ENCODE measurements at regions not wholly inside any gene's neighbourhood (a gene's known extent, or its start where the extent isn't known, plus 50 kb on each side); places are given as distances from the start of the nearest gene placed in this dataset.

GRCh38 chr14:65213316-65213715 lies 111.0 kb upstream of the MAX start:
- Mint-ChIP-seq H3K4me3 (no peak overlapping the region), H3K27me3 (ENCODE audit: low read depth) (no peaks in the 10 kb centered on the region), H3K4me1 (ENCODE audit: low read depth) (peaks cover 44% of the 10 kb centered on the region), H3K27ac (no peak overlapping the region), H3K9me3 (no peaks in the 10 kb centered on the region), H3K36me3 (ENCODE audit: insufficient read depth in 2 of 2) (peaks cover 0 to 3% of the 10 kb centered on the region in 2 donors)
- ATAC-seq (replicated peaks in 1 of 2) (no peak), DNase-seq (no peak)

DNA sequence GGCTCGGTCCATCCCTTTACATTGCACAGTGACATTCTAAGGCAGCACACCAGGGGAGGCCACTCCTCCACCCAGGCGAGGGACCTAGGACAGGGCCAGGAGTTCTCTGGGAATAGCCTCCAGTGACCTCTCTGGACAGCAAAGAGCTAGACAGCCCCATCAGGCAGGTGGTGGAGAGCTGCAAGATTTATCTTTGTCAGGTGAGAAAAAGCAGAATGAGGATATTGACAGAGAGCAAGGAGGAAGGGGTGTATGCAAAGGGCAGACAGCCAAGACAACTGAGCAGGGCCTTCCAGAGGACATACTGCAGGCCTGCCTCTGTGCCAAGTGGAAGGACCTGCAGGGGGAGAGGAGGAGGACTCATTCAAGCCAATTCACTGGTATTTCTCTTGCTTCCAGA lies 112.4 kb upstream of the MAX start:
- Mint-ChIP-seq H3K4me1 (ENCODE audit: low read depth) (peaks cover 34% of the 10 kb centered on the region), H3K27ac (no peak overlapping the region), H3K27me3 (ENCODE audit: low read depth) (no peaks in the 10 kb centered on the region), H3K4me3 (no peak overlapping the region), H3K9me3 (no peaks in the 10 kb centered on the region), H3K36me3 (ENCODE audit: insufficient read depth in 2 of 2) (peaks cover 0 to 3% of the 10 kb centered on the region in 2 donors)
- ATAC-seq (replicated peaks in 1 of 2) (no peak), DNase-seq (no peak)

- DNase-seq (no peak), ATAC-seq (replicated peaks in 1 of 2) (no peak)
- H3K27ac Mint-ChIP-seq = no peak overlapping the region
- H3K27me3 Mint-ChIP-seq (ENCODE audit: low read depth) = no peaks in the 10 kb centered on the region
- H3K4me3 Mint-ChIP-seq = no peak overlapping the region
- H3K9me3 Mint-ChIP-seq = no peaks in the 10 kb centered on the region
- H3K4me1 Mint-ChIP-seq (ENCODE audit: low read depth) = peaks cover 29% of the 10 kb centered on the region
- H3K36me3 Mint-ChIP-seq (ENCODE audit: insufficient read depth in 2 of 2) = no peaks in the 10 kb centered on the region
Measured at GRCh38 chr14:65219353-65219752, 117.0 kb upstream of the MAX start.

GRCh38 chr14:65222440-65222858 lies 120.1 kb upstream of the MAX start:
- H3K27me3 Mint-ChIP-seq (ENCODE audit: low read depth) = no peaks in the 10 kb centered on the region
- peaks cover 39% of the 10 kb centered on the region for H3K4me1 Mint-ChIP-seq (ENCODE audit: low read depth)
- H3K4me3 Mint-ChIP-seq = no peak overlapping the region
- no peaks in the 10 kb centered on the region for H3K36me3 Mint-ChIP-seq (ENCODE audit: insufficient read depth in 2 of 2)
- DNase-seq (peak; percentile 53 to 65), ATAC-seq (replicated peaks in 1 of 2) (peak; percentile 87 to 95)
- no peaks in the 10 kb centered on the region for H3K9me3 Mint-ChIP-seq
- H3K27ac Mint-ChIP-seq = no peak overlapping the region

DNA sequence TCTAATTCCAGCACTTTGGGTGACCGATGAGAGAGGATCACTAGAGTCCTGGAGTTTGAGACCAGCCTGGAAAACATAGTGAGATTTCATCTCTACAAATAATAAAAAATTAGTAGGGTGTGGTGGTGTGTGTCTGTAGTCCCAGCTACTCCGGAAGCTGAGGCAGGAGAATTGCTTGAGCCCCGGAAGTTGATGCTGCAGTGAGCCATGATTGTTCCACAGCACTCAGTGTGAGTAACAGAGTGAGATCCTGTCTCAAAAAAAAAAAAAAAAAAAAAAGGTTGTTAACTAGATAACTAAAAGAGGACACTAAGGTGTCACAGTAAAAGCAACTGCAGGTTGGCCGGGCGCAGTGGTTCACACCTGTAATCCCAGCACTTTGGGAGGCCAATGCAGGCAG lies 121.3 kb upstream of the MAX start:
- ATAC-seq (replicated peaks in 1 of 2) (peak in 1 of 2 donors; percentile 33), DNase-seq (no peak)
- no peaks in the 10 kb centered on the region for H3K36me3 Mint-ChIP-seq (ENCODE audit: insufficient read depth in 2 of 2)
- peaks cover 45% of the 10 kb centered on the region for H3K4me1 Mint-ChIP-seq (ENCODE audit: low read depth)
- no peak overlapping the region for H3K4me3 Mint-ChIP-seq
- H3K9me3 Mint-ChIP-seq = no peaks in the 10 kb centered on the region
- no peak overlapping the region for H3K27ac Mint-ChIP-seq
- no peaks in the 10 kb centered on the region for H3K27me3 Mint-ChIP-seq (ENCODE audit: low read depth)

DNA sequence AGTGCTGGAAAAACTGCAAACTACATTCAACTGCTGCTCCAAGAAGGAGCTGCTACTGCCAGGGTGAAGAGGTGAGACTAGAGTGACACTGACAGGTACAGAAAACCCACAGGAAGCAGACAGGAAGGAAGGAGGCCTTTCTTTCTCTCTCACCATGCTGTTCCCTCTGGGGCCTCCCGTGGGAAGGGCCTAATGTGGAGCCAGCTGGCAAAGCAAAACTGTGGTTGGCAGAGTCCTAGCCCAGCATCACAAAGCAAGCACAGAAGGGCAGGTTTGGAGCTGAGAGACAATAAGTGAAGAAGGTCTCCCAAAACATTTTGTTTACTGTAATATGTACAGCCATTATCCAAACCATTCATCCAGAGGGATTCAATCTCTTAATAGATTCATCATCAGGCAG lies 122.5 kb upstream of the MAX start:
- no peaks in the 10 kb centered on the region for H3K27me3 Mint-ChIP-seq (ENCODE audit: low read depth)
- peak overlapping the region; percentile 22 to 48 for H3K4me3 Mint-ChIP-seq
- DNase-seq (no peak), ATAC-seq (replicated peaks in 1 of 2) (no peak)
- no peak overlapping the region for H3K27ac Mint-ChIP-seq
- H3K4me1 Mint-ChIP-seq (ENCODE audit: low read depth) = peaks cover 57% of the 10 kb centered on the region
- H3K36me3 Mint-ChIP-seq (ENCODE audit: insufficient read depth in 2 of 2) = no peaks in the 10 kb centered on the region
- no peaks in the 10 kb centered on the region for H3K9me3 Mint-ChIP-seq

- Mint-ChIP-seq H3K27ac (no peak overlapping the region), H3K36me3 (ENCODE audit: insufficient read depth in 2 of 2) (no peaks in the 10 kb centered on the region), H3K9me3 (no peaks in the 10 kb centered on the region), H3K4me3 (no peak overlapping the region), H3K4me1 (ENCODE audit: low read depth) (peaks cover 64% of the 10 kb centered on the region), H3K27me3 (ENCODE audit: low read depth) (no peaks in the 10 kb centered on the region)
- no peak for DNase-seq
- no peak for ATAC-seq (replicated peaks in 1 of 2)
Measured at GRCh38 chr14:65225299-65226159, 123.2 kb upstream of the MAX start.

- no peaks in the 10 kb centered on the region for H3K9me3 Mint-ChIP-seq
- H3K4me1 Mint-ChIP-seq (ENCODE audit: low read depth) = peaks cover 59% of the 10 kb centered on the region
- no peaks in the 10 kb centered on the region for H3K27me3 Mint-ChIP-seq (ENCODE audit: low read depth)
- H3K4me3 Mint-ChIP-seq = no peak overlapping the region
- DNase-seq (no peak), ATAC-seq (replicated peaks in 1 of 2) (no peak)
- H3K36me3 Mint-ChIP-seq (ENCODE audit: insufficient read depth in 2 of 2) = no peaks in the 10 kb centered on the region
- no peak overlapping the region for H3K27ac Mint-ChIP-seq
Measured at GRCh38 chr14:65226824-65227604, 124.7 kb upstream of the MAX start.

DNA sequence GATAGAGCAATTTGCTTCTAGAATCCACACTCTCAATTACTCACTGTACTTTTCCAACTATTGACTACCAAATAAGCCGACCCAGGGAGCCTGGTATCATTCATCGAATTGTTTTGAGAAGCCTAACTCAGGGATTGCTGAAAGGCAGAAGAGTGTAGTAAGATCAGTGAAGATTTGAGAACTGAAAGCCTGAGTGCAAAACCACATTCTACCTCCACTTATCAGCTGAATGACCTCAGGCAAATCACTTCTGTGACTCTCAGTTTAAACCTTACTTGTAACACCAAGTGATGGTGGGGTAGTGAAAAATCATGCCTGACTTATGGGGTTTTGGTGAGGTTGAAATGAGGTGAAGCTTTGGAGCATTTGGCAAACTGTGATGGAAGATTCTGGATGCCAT lies 126.1 kb upstream of the MAX start:
- Mint-ChIP-seq H3K27me3 (ENCODE audit: low read depth) (no peaks in the 10 kb centered on the region), H3K36me3 (ENCODE audit: insufficient read depth in 2 of 2) (no peaks in the 10 kb centered on the region), H3K4me3 (peak overlapping the region; percentile 10 to 87), H3K4me1 (ENCODE audit: low read depth) (peaks cover 52% of the 10 kb centered on the region), H3K9me3 (no peaks in the 10 kb centered on the region), H3K27ac (peak overlapping the region; percentile 3)
- ATAC-seq (replicated peaks in 1 of 2) = peak; percentile 48 to 60
- DNase-seq = no peak

- peak overlapping the region; percentile 31 for H3K27ac Mint-ChIP-seq
- DNase-seq (no peak), ATAC-seq (replicated peaks in 1 of 2) (no peak)
- peaks cover 45% of the 10 kb centered on the region for H3K4me1 Mint-ChIP-seq (ENCODE audit: low read depth)
- H3K9me3 Mint-ChIP-seq = no peaks in the 10 kb centered on the region
- no peaks in the 10 kb centered on the region for H3K36me3 Mint-ChIP-seq (ENCODE audit: insufficient read depth in 2 of 2)
- H3K27me3 Mint-ChIP-seq (ENCODE audit: low read depth) = no peaks in the 10 kb centered on the region
- peak overlapping the region; percentile 85 to 87 for H3K4me3 Mint-ChIP-seq
Measured at GRCh38 chr14:65228956-65229747, 126.8 kb upstream of the MAX start.

DNA sequence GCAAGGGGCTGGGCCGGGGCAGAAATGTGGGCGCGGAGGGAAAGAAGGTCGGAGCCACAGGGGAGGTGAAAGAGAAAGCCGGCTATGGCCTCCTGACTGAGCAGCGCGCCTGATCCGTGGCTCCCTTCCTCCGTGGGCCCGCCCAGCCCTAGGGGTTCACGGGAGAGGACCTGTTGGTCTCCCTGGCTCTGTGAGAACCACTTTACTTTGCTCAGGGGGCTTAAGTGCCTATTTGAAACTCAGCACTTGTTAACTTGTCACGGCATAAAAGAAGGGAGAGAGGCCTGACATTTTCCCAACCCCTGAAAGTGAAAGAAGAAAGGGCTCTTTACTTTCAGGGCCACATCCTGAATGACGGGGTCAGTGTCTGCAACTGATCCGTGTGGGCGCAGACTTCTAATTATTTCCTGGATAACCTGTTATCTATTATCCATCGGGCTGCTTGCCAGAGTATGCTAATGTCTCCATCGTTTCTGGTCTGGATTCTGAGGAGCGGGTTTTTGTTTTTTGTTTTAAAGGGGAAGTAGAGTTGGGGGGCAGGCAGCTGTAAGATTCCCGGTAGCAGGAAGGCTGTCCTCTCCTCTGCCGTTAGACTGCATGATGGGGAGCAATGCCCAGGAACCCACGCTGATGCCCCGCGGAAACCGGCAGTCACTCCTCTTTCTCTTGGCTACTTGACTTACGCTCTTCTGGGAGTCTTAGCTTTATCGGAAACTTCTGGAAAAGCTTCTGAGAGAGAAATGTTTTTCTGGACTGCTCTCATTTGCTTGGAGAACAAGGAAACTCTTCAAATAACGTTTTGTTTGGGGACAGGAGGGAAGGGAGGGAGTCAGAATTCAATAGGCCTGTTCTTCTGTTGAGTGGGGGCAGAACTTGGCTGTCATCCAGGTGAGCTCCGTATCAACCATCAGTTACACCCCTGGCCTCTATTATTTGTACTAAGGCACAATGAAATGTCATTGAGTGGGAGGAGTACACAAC lies 127.7 kb upstream of the MAX start:
- Mint-ChIP-seq H3K4me1 (ENCODE audit: low read depth) (peaks cover 39% of the 10 kb centered on the region), H3K36me3 (ENCODE audit: insufficient read depth in 2 of 2) (no peaks in the 10 kb centered on the region), H3K27ac (peak overlapping the region; percentile 90), H3K9me3 (no peaks in the 10 kb centered on the region), H3K4me3 (peak overlapping the region; percentile 85 to 87), H3K27me3 (ENCODE audit: low read depth) (no peaks in the 10 kb centered on the region)
- ATAC-seq (replicated peaks in 1 of 2) (peak; percentile 79 to 82), DNase-seq (peak; percentile 39 to 50)

GRCh38 chr14:65231286-65231980 lies 129.1 kb upstream of the MAX start:
- Mint-ChIP-seq H3K4me1 (ENCODE audit: low read depth) (peaks cover 26% of the 10 kb centered on the region), H3K27me3 (ENCODE audit: low read depth) (no peaks in the 10 kb centered on the region), H3K36me3 (ENCODE audit: insufficient read depth in 2 of 2) (no peaks in the 10 kb centered on the region), H3K27ac (no peak overlapping the region), H3K9me3 (no peaks in the 10 kb centered on the region), H3K4me3 (no peak overlapping the region)
- ATAC-seq (replicated peaks in 1 of 2) (no peak), DNase-seq (no peak)
